OCI-LY3 (cell line): ENCODE measurements at regions not wholly inside any gene's neighbourhood (a gene's known extent, or its start where the extent isn't known, plus 50 kb on each side); places are given as distances from the start of the nearest gene placed in this dataset.

Source experiments
- EZH2phosphoT487 ChIP-seq: fragments of 200-600 bp; shearing (Covaris generic); IDR thresholded peaks from 2 replicates; pipeline ENCODE4 v1.6.1; 2018; ENCODE audit warnings: antibody characterized with exemption, mixed run types, low read depth
- TF ChIP-seq, protein P1 (sequence below): fragments of 200-600, 300-600 bp; sonication (generic); IDR thresholded peaks from 2 replicates; pipeline ENCODE4 v1.5.1; 2014; ENCODE audit warnings: antibody characterized with exemption, low read length, low read depth

DNA sequence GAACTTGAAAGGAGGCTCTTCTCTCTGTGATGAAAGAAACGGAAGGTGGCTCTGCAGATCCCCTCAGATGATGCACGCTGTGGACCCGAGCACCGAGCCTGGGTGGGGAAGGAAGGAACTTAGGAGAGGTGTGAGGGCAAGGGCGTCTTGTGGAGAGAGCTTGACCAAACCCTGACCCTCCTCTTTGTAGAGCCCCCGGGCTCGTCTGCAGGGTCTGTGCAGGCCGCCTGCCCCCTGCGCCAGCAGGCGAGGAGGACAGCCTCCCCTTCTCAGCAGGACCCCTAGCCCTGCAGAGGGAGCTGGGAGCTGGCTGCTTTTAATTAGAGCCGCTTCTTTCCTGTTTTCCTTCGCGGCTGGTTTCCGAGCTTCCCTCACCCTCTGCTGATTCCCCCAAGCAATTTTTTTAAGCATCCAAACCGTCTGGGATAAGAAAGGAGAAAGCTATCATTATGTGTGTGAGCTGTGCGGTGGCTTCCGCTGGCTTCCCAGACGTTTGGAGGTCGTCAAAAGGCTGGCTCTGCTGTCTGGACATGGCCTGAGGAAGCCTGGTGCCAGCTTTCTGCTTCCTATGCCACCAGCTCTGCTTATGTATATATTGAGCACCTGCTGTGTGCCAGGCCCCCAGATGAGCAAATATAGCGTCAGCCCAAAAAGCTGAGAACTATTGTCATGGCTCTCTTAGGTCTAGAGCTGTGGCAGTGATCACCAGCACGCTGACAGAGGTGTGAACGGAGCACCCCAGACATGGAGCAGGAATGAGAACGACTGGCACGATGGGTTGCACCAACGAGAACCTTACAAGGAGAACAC, 160.2 kb upstream of the IRF2BP2 start:
- TF ChIP-seq, protein P1, sequence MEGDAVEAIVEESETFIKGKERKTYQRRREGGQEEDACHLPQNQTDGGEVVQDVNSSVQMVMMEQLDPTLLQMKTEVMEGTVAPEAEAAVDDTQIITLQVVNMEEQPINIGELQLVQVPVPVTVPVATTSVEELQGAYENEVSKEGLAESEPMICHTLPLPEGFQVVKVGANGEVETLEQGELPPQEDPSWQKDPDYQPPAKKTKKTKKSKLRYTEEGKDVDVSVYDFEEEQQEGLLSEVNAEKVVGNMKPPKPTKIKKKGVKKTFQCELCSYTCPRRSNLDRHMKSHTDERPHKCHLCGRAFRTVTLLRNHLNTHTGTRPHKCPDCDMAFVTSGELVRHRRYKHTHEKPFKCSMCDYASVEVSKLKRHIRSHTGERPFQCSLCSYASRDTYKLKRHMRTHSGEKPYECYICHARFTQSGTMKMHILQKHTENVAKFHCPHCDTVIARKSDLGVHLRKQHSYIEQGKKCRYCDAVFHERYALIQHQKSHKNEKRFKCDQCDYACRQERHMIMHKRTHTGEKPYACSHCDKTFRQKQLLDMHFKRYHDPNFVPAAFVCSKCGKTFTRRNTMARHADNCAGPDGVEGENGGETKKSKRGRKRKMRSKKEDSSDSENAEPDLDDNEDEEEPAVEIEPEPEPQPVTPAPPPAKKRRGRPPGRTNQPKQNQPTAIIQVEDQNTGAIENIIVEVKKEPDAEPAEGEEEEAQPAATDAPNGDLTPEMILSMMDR, result no peak
- TF ChIP-seq EZH2phosphoT487, result no peak
